HG03039 (cell line): ENCODE measurements at regions not wholly inside any gene's neighbourhood (a gene's known extent, or its start where the extent isn't known, plus 50 kb on each side); places are given as distances from the start of the nearest gene placed in this dataset.
"Not testable (repeated sequence)": the region's sequence is repeated elsewhere in the genome, so short reads cannot be mapped to it uniquely, and the experiment has no call there.

Experiments used
- ATAC-seq: cut with Tn5 transposase; IDR thresholded peaks from one replicate; pipeline ENCODE4 v1.9.1; 2021; ENCODE audit warnings: mild to moderate bottlenecking, moderate library complexity; ENCODE audit not compliant: unreplicated experiment

DNA sequence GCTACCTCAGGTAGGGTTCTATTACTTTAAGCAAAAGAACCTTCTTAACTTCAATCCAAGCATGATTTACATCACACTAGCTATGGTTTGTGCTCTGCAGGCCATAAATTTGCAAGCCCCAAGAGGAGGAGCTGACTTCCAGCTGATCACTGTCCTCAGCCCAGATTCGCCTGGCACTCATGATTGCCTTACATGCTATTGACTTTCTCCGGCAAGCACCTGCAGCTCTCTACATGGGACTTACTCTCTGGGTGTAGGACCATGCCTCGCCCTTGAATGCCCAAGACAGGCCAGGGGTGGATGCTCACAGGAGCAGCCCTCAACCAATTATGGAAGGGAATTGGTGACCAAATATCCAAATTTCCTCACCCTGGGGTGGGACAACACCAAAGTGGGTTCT lies 99.8 kb downstream of the ESM1 start:
- ATAC-seq = no peak

DNA sequence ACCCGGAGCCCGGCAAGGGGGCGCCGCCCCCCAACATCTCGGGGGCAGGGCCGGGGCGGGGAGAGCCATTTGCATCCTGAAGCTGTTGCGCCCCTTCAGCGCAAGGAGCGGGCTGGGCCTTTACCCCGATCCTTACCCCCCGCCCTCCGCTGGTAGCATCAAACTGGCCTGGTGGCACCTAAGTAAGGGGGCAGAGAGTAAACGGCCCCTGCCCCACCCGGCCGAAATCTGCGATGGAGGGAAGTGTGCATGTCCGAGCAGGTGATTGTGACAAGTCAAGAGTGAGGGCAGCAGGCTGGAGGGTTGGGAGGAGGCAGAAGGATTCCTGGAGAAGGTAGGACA lies 101.2 kb downstream of the ESM1 start:
- ATAC-seq = no peak

DNA sequence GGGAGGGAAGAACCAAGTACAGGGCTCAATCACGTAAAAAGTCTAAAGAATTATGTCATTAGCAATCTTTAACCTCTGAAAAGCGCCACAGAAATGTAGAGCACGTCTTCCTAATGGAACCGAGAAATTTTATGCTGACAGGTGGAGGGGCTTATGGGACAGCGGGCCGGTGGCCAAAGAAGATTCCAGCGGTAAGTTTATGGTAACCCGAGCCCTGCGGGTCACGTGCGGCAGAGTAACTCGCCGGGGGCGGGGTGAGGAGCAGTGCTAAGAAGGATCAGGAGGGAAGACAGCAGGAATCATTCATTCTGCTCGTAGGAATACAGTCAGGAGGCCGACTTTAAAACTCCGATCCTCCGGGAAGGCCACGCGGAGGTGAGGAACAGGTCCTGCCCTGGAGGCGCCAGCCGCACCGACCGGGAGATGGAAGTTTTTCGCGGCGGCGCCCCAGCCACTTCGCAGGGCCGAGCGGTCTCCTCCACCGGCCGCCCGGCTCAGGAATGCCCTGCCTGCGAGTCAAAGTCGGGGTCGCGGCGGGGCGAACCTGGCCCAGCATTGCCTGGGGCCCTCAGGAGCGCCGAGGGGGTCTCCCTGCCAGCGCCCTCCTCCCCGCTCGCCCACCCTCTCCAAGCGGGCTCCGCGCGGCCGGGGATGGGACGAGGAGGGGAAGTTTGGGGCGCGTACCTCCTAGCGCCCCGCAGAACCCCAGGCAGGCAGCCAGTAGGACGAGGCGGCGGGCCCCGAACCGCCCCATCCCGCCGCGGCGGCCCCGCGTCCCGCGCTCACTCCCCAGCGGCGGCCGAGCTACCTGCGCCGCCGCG lies 101.8 kb downstream of the ESM1 start:
- no peak for ATAC-seq

DNA sequence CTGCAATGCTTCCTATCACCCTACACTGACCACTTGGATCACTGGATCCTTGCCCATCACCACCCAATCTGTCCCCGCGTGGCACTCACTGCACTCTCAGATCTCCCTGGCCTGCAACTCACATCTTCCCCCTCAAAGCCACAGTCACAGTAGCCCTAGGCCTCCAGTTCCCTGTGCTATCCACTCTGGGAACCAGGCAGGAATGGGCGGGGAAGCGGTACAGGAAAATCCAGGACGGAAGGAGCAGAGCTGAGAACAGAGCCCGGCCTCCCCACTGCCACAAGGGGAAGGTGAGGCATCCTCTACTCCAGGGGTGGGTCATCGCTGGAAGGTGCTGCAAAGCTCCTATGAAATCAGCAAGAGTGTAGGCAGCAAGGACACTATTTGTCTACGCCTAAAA lies 102.6 kb downstream of the ESM1 start:
- no peak for ATAC-seq

DNA sequence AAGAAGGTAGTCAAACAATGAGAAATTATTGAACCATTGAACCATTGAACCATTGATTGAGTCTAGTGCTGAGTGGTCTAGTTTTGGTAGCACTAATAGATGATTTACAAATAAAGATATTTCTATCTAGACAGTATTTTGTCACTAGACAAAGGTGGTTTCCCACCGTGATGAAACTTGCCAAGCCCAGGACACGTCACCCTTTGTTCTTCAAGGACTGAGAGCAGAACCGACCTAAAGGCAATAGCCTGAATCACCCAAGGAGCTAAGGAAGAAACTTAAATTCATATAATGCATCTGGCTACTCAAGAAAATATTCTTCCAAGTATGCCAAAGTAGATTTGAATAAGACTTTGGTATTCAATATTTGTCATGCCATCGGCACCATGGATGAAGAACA lies 103.3 kb downstream of the ESM1 start:
- no peak for ATAC-seq

DNA sequence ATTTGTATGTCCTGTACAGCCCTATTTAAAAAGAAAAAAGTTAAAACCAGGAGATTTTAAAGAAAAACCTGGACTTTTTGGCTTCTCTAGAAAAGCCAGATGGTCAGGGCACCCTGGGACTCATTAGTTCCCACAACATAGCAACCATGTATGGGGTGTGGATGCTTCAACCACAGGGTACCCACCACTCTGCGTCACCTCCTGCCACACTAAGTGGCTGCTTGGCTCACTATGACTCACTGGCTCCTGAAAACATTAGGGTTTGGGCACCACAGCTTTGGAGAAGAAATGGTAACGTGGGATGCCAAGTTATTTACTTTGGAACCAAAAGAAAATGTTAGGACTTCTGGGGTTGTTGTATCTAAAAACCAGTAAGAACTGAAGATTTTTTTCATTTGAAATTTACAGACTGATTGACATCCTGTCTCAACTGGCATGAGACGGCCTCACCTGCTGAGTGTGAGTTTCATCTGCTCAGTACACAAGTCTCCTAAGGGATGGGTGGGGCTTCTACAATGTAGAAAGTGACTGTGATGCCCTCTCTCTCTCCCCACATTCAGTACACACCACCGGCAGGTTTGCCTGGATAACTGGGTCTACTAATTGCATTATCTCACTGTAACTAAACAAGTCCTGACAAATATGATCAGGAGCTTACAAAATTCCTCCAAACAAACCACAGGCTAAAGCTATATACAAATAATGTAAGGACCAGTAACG lies 103.9 kb downstream of the ESM1 start:
- no peak for ATAC-seq

DNA sequence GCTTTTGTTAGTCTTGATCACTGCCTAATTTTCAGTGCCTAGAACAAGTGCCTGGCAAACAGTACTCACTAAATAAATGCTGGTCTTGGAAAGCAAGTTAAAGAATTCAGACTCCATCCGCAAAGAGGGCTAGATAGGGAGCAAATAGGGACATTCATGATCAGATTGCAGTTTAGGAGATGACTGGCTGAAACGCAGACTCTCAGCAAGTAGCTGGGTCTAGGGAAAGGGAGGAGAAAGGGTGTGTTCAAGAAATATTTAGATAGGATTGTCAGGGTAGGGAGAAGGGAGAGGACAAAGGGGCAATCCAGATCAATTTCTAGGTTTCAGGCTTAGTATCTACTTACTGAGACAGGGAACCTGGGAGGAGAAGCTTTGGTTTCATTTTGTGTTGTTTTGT lies 108.4 kb downstream of the ESM1 start:
- ATAC-seq = no peak

DNA sequence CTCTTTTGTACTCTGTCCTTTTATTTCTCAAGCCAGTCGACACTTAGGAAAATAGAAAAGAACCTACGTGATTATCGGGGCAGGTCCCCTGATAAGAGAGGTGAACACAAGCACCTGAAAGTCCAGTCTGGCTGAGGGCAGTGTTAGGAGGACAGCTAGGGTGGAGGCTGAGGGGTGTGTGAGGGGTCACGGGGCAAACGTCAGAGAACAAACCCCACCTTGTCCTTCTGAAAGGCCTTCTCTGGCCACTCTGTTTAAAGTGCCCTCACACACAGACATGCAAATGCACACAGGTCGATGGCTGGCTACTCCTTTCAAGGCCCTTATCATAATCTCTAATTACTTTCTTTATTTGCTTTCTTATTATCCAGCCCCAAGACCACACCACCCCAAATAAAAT lies 108.8 kb downstream of the ESM1 start:
- ATAC-seq = no peak

DNA sequence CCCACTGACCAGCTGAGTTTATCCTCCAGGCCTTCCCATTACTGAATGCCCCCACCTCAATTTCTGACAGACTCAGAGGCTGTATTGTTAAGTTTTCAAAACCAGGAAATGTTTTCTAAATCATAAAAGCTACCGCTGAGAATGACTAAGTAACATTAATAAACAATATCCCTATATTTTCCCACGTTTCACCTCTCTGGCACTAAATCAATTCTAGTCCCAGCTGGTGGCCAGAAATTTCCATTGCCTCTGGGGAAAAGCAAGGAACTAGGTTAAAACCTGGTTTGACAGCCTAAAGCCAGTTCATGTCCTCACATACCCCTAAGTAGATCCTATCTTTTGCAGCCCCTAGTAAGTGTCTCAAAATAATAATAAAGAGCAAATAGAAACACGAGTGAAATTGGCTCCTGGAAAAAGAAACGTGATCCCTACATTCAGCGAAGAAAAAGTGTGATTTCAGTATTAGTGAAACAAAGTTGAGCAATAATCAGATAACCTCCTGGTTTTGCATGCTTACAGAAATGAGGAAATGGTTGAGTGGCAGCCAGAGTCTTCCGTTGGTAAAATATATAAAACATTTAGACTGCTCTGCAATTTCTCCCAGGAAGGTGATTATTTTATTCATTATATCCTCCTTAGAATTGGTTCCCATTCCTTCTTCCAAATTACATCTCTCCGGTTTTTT lies 110.9 kb downstream of the ESM1 start:
- no peak for ATAC-seq

DNA sequence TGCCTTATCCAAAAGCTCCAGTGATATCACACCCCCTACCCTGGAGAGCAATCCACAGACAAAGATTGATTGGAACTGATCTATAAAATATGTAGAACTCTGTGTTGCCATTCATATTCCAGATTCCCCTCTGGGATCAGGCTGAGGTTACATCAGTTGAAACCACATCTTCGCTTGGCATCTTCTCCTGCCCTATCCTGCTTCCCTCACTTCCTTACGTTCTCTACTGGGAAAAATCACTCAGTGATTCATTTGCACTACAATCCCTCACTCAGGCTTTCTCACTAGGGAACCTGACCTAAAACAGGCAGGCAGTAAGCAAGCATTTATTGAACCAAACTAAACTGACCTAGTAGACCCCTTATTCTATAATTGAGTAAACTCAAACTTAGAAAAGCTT lies 111.7 kb downstream of the ESM1 start:
- no peak for ATAC-seq

DNA sequence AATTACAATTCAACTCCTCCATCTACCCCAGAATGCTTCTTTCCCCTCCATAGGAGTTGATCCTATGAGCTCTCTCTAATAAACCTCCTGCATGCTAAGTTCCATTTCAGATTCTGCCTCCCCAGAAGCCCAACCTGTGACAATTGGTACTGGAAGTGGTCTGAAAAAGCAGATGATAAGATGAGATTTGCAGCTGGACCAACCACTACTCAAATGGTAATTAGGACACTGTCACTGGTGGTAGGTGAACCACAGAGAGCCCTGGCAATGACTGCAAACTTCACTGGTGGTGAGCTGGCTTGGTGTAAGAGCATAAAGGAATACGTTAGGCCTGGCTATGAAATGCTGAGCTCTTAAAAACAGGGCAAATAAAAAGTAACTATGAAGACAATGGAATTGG lies 112.6 kb downstream of the ESM1 start:
- ATAC-seq = no peak

DNA sequence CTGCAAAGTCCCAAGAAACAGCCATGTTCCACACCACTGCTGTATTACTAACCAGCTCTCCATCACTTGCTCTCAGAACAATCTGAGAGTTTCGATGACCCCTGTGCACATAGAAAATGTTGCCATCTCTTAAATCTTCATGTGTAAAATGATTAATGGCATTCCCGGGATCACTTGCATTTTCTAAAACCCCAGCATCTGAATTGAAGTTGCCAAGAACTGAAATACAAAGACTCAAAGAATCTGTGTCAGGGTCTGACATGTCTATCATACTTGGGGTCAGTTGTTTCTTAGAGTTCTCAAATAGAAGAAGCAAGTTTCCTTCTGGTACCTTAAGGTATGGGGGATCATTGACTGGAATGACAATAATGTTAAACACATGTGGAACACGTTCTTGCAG lies 115.1 kb downstream of the ESM1 start:
- no peak for ATAC-seq

DNA sequence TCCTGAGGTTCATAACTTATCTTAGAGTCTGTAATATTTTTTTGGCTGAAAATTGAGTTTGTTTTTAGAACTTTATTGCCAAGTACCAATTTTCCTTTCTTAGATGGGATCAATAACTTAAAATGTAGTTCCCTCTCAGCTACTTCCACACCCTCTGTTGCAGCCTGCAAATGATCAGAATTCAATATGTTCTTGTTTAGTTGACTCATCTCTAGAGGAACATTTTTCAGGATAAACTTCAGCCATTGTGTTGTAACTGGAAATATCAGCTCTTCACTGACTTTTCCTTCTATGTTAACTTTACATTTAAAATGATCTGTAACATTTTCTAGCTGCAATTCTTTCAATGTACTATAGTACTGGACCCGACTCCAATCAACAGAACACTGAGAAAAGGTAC lies 115.7 kb downstream of the ESM1 start:
- no peak for ATAC-seq

DNA sequence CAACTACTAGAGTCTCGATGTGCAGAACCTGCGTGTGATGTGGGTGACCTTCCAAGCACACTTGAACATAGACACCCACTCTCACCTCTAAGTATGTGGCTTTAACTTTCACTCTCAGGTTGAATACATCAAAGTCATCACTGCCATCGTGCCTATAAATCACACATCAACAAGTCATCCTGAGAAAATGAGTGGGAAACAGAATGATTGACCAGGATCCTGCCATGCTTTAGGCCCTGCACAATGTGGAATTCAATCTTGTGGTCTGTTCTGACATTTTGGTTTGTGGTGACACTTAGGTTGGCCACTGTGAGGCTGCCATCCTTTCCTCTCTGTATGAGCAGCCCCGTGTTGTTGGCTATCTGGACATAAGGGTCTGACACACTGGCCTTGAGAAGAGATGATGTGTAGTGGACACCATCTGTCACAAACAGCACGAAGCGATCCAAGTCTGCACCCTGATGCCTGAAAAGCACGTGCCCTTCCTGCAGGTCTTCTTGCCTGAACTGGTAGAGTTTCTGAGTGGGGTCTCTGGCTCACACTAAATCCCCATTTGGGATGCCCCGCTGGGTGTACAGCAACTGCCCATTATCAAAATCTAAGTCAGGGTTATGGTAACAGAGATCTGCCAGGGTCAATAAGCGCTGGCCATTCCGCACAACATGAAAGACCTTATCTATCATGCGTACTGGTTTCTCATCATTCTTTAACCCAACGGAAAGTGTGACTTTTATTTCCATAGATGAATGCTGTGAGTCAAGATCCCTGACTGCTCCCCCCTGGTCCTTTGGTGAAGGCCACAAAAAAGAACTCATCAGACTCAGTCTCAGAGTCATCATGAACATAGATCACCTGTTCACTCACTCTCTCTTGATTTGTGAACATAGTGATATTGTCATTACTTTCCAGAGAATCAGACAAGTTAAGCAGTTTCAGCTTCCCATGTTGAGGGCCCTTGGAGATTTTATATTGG lies 116.6 kb downstream of the ESM1 start:
- ATAC-seq = peak; percentile 61

DNA sequence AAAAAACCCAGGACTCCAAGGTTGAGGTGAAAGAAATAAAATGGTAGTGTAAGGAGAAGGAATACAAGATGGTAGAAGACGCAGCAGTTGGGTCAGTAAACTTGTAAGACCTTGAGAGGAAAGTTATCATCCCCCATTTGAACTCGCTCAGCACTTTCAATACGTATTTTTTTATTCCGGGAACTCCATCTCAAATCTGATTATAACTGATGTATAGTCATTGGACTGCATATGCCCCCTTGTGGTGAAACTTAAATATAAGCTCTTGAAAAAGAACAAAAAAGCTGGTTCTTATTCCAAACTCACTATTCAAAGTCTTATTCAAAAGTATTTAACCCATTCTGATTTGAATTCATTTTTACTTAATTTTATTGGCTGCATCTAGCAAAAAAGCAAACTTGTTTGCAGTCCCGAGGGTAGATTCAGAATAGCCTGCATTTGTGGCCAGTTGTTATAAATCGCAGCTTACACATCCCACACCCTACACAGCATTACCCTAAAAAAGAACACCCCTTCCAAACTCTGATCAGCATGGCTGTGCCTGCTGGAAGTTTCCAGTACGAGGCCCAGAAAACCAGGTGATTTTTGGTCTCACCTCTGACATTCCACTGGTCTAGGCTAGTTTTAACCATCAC lies 118.0 kb downstream of the ESM1 start:
- ATAC-seq = no peak

DNA sequence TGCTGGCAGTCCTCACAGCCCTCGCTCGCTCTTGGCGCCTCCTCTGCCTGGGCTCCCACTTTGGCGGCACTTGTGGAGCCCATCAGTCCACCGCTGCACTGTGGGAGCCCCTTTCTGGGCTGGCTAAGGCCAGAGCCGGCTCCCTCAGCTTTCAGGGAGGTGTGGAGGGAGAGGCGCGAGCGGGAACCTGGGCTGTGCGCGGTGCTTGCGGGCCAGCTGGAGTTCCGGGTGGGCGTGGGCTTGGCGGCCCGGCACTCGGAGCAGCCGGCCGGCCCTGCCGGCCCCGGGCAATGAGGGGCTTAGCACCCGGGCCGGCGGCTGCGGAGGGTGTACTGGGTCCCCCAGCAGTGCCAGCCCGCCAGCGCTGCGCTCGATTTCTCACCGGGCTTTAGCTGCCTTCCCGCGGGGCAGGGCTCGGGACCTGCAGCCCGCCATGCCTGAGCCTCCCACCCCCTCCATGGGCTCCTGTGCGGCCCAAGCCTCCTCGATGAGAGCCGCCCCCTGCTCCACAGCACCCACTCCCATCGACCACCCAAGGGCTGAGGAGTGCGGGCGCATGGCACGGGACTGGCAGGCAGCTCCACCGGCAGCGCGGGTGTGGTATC lies 120.4 kb downstream of the ESM1 start:
- ATAC-seq = not testable (repeated sequence)

DNA sequence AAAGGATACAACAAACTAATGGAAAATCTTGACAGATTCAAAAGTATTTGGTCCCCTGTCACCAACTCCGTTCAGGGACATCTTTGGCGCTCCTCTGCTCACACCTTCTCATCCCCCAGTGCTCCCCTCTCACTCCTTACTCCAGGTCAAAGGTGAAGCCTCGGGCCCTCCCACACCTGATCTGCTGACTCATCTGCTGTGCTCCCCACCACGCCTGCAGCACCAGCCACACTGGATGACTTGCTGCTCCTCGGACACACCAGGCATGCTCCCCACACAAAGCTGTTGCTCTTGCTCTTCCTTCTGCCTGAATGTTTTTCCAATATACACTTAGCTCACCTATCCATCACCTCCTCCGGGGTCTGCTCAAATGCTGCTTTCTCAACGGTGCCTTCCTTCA lies 123.4 kb downstream of the ESM1 start:
- no peak for ATAC-seq

DNA sequence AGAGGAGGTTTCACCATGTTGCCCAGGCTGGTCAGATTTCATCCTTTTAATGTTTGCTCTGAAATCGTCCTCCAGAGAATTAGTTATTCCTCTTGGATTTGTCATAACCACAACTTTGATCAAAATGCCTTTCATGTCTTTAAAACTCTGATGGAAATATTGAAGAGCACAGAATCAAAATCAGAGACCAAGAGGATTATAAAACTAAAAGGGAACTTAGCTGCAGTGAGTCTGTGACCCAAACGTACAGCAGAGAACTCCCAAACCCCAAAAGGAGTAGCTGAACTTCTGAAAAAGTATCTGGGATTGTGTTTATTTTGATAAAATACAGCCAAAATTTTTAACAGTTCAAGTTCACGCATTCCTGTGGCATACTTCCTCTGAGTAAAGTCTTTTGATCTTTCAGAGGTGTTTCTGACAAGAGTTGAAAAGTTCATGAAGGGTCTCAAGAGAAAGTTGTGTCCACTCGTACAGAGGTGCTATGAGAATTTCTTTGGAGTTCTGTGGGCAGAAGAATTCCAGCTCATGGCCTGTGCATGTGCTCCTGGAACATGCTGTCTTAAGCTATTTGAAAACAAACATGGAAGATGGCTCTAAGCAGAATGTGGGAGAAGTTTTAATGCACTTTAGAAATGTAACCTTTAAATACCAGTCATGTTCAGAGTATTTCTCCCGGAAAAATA lies 124.0 kb downstream of the ESM1 start:
- no peak for ATAC-seq

DNA sequence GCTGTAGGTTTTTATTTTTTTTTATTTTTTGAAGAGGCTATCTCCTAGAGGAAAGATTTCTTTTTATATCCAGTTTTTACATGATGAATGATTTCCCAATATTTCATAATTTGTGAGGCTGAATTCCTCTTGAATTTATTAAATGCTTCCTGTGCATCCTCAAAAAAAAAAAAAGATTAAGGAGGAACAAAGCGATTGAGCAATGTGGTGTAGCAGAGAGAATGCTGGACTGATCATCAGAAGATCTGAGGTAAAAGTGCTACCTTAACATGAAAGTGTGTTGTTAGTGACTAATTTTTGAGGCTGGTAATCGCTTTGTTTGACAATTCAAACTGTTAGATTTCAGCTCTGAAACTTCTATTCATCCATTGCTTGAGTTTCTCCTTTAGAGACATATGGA lies 125.1 kb downstream of the ESM1 start:
- ATAC-seq = no peak
